ENCODE measurements at regions not wholly inside any gene's neighbourhood (a gene's known extent, or its start where the extent isn't known, plus 50 kb on each side); places are given as distances from the start of the nearest gene placed in this dataset.

DNA sequence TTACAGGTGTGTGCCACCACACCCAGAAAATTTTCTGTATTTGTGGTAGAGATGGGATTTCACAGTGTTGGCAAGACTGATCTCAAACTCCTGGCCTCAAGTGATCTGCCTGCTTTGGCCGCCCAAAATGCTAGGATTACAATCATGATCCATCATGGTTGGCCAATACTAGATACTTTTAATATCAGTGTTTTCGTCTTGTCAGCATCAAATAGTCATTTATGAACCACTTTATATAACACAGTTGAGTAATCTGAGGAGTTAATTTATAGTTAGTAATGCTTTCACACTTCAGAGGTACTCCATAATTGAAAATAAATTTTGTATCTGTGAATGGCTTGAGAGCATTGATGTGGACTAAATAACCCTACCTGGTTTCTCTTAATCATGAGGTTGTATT, 178.6 kb downstream of the TRAM1L1 start:
- TF ChIP-seq CTCF (IDR thresholded peaks at IDR 0.05) (no peak), POLR2AphosphoS5 (IDR thresholded peaks at IDR 0.05; ENCODE audit: low read depth, low read length) (no peak), SIN3A (IDR thresholded peaks at IDR 0.05; ENCODE audit: borderline replicate concordance, insufficient read depth, low read depth, low read length) (no peak), REST (IDR thresholded peaks at IDR 0.05; ENCODE audit: insufficient read depth in 1 of 2, low read depth in 2 of 2, low read length in 1 of 2) (no peak), TCF7L2 (IDR thresholded peaks at IDR 0.05; ENCODE audit: low read depth, low read length) (no peak)
